Skeletal muscle cell (primary cell): ENCODE measurements at regions not wholly inside any gene's neighbourhood (a gene's known extent, or its start where the extent isn't known, plus 50 kb on each side); places are given as distances from the start of the nearest gene placed in this dataset.

ENCODE experiments used
- DNase-seq: peaks from one replicate; pipeline ENCODE4 v3.0.0-alpha.2; 2010; ENCODE audit warnings: low read depth
- H3K4me3 ChIP-seq: 2 replicates; pipeline ENCODE4 v1.5.1; 2011; ENCODE audit warnings: low read depth, mild to moderate bottlenecking, control low read depth, low read length, moderate library complexity

DNA sequence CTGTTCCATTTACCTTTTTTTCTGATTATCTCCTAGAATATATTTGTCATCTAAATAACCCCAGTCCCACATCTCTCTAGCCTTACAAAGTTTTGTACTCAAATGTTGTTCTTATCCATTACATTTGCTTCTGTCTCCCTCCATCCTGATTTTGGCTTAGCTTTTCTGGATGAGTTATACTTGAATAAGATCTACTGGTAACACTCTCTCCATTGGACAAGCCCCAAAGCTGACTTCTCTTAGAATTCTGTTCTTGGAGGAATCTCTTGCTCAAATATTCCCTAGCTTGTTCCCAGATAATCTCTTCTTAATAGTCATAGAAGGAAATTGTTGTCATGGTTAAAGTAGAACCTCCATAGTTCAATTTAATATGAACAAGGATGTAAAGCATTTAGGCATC lies 115.5 kb upstream of the HS3ST1 start:
- DNase-seq, result no peak

DNA sequence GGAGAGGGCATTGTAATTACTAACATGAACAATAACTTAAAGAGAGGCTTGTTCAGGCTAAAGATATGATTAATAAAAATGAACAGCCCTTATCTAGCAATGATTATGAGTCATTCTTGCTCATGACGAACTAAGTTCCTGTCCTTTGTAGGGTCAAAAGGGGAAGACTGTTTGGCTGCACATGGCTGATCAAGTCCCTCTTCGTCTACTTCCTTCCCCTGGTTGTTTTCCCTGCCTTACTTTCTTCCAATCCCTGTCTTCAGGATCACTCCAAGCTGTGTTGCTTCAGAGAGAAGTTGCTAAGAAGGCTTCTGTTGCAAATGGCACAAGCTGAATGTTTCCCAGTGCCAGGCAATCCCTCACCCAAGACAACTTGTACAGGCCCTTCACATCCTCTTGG lies 115.0 kb upstream of the HS3ST1 start:
- H3K4me3 ChIP-seq, result no peak overlapping the region
- no peak for DNase-seq

More for the DNA sequence above, 115.5 kb upstream of the HS3ST1 start:
- no peak overlapping the region for H3K4me3 ChIP-seq

DNA sequence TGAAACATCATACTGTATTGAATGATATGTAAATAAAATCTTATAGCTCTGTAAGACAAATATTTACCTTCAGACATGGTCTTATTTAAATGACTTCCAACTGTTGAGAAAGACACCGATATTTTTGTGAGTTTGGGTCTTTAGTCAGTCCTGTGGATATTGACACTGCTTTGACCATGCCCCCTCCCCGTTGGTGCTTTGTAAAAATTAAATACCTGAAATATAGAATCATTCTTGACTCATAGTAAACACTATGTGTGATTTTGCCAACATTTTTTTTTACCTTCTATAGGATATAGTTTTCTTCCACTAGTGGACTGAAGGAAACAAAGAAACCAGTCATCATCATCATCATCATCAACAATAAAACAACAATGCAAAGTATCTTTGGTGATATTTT lies 114.3 kb upstream of the HS3ST1 start:
- no peak for DNase-seq
- no peak overlapping the region for H3K4me3 ChIP-seq

DNA sequence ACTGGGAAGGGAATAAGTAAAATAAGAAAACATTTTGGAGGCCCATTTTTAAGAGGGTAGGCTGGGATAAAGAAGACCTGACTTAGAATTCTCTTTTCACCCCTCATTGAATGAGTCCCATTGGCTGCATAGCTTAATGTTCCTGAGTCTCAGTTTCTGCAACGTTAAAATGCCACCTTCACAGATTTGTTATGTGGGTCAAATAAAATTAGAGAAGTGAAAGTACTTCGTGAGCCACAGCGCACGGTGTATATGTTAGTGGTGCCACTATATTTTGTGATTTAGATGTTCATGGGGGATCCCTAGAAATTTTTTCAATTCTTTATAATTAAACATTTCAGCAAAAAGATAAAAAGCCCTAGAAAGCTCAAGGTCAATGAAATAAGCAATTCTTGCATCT lies 109.2 kb upstream of the HS3ST1 start:
- DNase-seq, result no peak
- H3K4me3 ChIP-seq, result no peak overlapping the region

DNA sequence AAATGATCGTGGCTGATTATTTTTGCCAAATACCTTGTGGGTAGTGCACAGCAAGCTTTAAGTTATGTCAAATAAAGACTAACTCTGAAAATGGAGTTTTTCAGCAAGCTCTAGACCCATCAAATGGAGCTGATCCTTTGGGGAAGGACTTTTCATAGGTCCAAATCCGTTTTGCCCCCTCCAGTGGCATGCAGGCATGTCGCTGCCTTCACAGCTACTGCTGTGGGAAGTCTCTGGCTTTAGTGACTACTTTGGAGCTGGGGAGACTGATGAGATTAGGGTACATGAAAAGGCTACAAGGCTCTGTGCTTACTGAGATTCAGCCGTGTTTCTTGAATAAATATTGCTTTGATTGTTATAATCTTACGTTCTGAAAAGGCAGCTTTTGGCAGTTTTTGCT lies 106.6 kb upstream of the HS3ST1 start:
- H3K4me3 ChIP-seq, result no peak overlapping the region
- no peak for DNase-seq

DNA sequence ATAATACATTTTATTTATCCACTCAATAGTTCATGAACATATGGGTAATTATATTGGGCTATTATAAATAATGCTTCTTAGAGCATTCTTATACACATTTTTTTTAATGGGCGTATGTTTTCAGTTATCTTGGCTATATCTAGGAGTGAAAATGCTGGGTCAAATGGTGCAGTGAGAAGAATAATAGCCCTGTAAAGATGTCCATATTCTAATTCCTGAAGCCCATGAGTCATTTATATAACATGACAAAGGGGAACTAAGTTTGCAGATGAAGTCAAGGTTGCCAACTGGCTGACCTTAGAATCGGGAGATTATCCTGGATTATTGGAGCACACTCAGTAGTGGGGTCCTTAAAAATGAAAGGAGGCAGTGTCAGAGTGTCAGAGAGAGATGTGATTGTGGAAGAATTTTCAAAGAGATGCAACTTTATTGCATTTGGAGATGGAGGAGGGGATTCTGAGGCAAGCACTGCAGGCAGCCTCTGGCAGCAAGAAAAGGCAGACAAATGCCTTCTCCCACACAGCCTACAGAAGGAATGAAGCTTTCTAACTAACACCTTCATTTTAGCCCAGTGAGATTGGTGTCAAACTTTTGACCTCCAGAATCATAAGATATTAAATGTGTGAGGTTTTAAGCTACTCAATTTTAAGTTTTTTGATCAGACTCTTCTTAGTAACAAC lies 106.1 kb upstream of the HS3ST1 start:
- no peak for DNase-seq
- H3K4me3 ChIP-seq, result no peak overlapping the region

DNA sequence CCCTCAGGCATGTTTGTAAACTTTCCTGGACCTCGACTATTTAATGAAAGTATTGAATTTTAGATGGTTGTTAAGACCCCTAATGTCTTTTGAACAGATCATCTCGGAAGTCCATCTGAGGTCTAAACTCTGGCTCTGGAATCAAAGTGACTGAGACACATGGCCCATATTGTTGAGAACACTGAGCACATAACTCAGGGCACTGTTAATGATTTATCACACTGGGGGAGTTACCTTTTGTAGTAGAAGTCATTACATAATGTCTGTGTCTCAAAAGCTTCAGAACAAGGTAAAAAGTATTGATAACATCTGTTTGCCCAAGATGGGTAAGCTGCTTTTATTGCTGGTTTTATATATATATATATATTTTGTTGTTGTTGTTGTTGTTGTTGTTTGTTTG lies 103.4 kb upstream of the HS3ST1 start:
- no peak for DNase-seq
- no peak overlapping the region for H3K4me3 ChIP-seq

DNA sequence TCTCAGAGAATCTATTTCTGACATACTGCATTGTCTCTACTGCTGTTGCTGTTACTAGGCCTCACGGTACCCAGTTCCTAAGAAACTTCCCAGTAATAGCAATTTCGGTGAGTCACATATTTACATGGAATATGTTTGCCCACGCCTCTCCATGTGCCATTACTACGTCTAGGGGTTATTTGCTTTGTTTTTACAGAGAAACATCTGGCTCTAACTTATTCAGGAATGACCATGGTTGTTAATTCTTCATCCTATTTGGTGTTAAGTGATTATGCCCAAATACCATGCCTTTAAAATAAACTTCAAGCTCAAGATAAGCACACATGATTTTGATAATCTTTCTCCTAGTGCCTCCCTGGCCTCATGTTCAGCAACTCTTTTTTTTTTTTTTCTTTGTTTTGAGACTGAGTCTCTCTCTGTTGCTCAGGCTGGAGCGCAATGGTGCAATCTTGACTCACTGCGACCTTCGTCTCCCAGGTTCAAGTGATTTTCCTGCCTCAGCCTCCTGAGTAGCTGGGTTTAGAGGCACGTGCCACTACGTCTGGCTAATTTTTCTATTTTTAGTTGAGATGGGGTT lies 101.0 kb upstream of the HS3ST1 start:
- DNase-seq, result peak; percentile 21
- H3K4me3 ChIP-seq, result no peak overlapping the region

DNA sequence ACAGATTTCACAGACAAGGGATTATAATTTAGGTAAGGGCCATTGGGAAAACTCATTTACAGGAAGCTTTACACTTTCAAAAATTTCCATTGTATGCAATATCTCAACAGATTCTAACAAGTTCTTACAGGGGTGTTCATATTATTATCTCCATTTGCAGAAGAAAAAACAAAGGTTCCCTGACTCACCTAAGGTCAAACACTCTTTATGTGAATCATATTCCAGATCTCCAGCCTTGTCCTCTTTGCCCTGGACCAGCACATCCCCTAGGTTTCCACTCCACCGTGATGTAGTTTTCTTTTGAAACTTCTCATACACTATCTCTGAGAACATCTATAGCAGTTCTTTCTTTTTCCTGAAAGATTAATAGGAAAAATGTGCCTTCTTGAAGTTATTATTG lies 96.4 kb upstream of the HS3ST1 start:
- no peak overlapping the region for H3K4me3 ChIP-seq
- DNase-seq, result no peak

DNA sequence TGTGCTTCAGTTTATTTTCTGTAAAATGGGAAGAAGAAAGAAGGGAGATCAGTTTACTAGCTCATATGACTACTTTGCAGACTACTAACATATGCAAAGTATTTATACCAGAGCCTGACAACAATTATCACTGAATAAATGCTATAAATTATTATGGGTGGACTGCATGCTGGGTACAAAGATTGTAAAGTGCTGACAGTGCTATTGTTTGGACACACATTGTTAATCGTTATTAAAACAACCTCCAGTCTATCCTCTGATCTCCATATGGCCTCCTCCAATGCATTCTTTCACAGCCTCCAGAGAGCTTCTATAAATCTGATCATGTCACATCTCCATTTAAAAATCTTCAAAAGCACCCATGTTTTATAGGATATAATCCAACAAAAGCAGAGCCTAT lies 90.1 kb upstream of the HS3ST1 start:
- DNase-seq, result no peak
- no peak overlapping the region for H3K4me3 ChIP-seq

DNA sequence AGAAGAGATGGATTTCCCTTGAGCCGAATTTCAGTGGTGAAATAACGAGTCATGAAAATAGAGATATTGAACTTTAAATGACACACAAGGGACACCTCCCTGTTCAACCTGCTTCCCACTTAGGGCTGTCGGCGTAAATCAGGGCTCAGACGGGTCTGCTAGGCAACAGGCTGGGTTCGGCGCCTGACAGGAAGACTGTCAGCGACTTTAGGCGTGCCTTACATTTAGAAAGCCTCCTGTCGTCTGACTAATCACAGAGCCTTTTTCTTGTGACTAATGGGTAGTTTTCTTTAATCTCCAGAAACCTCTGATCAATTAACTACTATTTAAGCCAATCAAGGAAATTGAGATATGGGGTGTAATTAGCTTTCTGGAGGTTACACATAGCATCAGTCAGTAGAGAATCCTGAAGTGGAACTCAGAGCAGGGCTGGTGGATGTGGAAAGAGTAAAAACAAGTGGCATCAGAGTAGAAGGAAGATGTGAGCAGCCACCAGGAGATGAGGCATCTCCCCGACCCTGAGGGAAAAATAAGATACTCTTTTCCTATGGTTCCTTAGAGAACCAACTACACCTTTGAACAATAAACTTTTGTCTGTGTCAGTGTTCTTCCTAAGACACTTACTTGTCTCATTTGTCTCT lies 86.2 kb upstream of the HS3ST1 start:
- no peak for DNase-seq

DNA sequence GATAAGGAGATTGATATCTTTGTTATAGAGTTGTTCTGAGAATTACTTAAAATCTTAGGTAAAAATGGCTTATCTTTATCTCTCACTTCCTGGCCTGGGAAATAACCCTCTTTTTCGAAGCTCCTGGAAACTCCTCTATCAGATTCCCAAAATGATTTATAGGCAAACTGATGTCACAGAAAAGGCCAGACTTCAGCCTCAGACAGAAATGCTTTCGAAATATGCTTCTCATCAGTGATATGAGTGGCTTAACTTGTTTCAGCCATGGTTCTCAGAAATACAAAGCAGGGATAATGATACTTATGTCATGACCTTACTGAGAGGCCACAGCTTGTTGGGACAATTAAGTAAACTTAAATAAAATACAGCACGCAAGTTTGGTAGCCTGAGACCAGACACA lies 85.3 kb upstream of the HS3ST1 start:
- no peak for DNase-seq

More for the DNA sequence above, 86.2 kb upstream of the HS3ST1 start:
- H3K4me3 ChIP-seq, result no peak overlapping the region

DNA sequence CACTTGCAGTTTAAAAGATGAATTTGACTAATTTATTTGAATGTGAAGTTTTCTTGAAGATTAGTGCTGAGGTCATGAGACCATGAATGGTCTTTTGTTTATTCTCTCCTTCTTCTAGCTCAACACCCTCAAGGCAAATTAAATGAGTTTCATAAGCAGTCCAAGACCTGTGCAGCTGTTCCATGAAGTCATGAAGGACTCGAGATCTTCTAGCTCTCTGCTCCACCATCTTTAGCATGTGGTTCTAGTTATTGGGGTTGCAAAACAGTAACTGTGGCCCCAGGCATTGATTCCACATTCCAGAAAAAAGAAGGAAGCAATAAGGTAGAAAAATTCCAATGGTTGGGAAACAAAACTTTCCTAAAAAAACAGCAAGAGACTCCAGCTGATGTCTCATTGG lies 84.2 kb upstream of the HS3ST1 start:
- no peak overlapping the region for H3K4me3 ChIP-seq
- no peak for DNase-seq

More for the DNA sequence above, 85.3 kb upstream of the HS3ST1 start:
- no peak overlapping the region for H3K4me3 ChIP-seq

DNA sequence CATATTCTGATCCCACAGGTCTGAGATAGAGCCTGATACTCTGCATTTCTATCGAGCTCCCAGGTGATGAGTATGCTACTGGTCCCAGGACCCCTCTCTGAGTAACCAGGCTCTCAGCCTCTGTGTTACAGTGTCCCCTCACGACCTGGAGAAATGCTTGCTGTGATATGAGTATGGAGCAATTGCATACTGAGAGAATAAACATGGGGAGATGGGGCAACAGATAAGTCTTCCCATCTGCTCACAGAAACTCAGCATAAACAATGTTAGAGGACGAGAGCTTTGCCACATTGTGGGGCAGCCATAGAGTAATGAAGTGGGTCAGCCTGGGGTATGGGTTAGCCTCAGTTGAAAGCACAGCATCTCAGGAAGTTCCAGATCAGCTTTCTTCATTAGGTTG lies 82.6 kb upstream of the HS3ST1 start:
- H3K4me3 ChIP-seq, result no peak overlapping the region
- DNase-seq, result no peak

DNA sequence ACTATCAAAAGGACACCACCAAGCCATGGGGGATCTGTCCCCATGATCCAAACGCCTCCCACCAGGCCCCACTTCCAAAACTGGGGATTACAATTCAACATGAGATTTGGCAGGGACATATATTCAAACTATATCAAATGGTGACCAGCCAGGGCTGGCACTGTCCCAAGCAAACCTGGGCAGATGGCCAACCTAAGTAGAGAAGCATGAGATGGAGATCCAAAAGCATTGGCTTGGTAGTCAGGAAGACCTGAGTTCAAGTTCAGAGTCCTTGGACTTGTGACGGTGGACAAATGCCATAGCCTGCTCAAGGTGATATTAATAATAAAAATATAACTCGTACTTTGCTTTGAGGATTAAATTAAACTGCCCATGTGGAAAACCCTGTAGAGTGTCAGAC lies 79.2 kb upstream of the HS3ST1 start:
- no peak for DNase-seq
- no peak overlapping the region for H3K4me3 ChIP-seq

DNA sequence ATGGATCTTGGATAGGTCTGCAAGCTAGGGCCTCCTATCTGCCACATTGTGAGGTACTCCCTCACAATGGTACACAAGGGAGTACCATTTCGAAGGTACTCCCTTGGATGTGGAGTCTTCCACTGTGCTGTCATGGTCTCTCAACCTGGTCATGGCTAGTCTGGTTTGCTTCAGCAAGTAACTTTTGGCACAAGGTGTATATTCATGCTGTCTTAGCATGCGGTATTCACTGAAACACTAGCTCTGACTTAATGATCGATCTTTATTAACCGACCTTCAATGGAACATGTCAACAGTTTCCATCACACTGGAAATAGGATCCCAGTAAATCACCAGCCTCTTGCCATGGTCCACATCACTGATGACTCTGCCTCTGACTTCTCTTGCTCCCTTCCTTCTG lies 77.5 kb upstream of the HS3ST1 start:
- H3K4me3 ChIP-seq, result no peak overlapping the region
- no peak for DNase-seq

DNA sequence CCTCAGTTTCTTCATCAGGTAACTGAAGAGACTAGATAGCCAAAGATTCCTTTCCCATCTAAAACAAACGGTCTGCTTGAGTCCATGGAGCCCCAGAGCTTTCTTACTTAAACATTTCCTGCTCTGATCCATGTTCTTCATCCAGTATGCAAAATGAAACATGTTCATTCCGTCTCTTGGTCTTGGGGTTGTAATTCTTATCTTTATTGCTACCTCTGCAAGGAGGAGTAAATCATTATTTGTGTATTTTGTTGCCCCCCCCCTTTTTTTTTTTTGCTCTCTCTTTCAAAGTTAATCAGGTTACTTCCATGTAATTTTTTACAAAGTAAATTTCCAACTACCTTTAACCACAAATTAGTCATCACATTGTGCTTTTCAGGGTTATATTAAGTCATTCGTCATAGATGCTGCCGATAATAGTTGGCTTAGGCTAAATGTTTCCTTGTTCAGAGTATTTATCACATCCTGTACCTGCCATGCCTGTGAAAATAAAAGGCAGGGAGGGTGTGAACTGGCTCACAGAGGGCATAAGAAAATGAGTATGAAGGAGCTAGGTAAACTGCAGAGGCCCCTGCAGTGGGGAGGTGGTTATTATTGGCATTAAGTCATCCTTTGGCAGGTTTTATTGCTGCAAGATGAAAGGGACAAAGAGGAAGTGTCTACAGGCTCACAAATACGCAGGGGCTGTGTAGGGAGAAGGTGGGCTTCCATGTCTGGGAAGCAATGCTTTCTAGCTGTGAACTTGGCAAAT lies 76.7 kb upstream of the HS3ST1 start:
- H3K4me3 ChIP-seq, result no peak overlapping the region
- DNase-seq, result no peak

DNA sequence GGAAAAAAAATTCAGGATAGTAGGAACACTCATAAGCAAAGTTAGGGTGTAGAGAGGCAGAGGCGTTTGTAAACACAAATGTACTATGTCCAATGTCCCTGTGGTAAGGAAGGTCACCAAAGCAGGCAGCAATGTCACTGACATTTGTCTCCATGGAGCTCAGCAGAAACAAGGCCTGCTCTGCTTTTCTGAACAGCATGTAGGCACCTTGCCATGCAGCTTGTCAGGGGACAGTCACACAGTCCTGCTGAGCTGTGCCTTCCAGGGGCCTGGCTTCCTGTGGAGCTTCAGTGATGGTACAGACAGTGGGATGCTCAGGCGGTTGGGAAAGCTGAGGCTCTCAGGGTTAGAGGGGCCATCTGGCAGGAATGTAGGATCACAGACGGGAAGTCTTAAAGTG lies 74.5 kb upstream of the HS3ST1 start:
- H3K4me3 ChIP-seq, result no peak overlapping the region
- no peak for DNase-seq

DNA sequence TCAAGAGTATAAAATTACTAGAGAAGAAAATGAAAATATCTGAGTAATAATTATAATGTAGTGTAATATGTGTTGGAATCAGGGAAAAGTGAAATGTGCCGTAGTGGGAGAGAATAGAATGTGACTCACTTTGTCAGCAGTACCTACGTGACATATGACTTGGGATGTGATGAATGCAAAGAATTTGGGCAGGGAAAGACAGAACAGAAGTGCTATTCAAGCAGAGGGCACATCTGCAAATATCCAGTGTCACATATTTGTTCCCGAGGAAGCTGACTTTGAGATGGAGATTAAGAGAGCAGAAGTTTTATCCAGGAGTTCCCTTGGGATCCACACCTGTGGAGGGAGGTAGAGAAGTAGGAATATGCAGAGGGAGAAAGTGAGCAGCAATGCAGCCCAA lies 69.3 kb upstream of the HS3ST1 start:
- H3K4me3 ChIP-seq, result no peak overlapping the region
- no peak for DNase-seq

DNA sequence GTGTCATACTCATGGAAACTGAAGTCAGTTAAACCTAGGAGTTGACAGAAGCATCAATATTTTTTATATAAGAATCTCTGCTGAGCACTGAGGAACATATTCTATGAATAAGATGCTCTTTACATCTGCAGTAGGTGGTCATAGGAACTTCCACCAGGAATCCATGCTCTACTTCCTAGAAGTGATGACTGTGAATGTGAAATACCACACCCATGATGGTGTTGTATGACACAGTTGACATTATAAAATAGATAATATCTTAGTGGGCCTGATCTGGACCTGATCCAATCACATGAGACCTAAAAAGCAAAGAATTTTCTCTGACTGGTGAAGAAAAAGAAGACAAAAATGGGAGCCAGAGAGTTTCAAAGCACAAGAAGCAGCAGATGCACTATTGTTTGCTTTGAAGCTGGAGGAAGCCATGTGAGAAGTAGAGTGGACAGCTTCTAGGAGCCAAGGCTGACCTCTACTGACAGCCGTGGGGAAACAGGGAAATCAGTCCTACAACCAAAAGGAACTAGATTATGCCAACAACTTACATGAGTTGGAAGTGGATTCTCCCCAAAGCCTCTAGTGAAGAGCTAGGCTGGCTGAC lies 68.6 kb upstream of the HS3ST1 start:
- no peak overlapping the region for H3K4me3 ChIP-seq
- no peak for DNase-seq
